ENCODE measurements at regions not wholly inside any gene's neighbourhood (a gene's known extent, or its start where the extent isn't known, plus 50 kb on each side); places are given as distances from the start of the nearest gene placed in this dataset.
"Not testable (repeated sequence)": the region's sequence is repeated elsewhere in the genome, so short reads cannot be mapped to it uniquely, and the experiment has no call there.

DNA sequence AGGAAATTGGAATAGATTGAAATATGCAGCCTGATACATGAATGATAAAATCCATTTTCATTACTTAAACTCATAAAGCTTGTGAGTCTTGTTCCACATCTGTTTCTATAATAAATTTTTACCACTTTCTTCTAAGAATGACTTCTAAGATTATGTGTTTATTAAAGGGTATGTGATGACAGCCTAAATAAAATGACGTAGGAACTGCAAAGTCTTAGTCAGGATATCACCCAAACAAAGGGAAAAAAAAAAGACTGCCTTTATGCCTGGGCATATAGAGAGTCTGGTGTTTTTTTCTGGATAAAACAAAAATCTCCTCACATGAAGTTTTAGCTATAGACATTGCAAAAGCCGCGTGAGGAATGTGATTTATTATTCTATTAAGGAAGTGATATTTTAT lies 844.0 kb downstream of the DIPK2A start:
- Histone ChIP-seq H3K36me3 (ENCODE audit: control insufficient read depth in 3 of 3, insufficient read depth in 3 of 3, low read length in 3 of 3) (no peaks in the 10 kb centered on the region), H3K27ac (ENCODE audit: low read depth, low read length) (no peak overlapping the region), H3K4me3 (ENCODE audit: low read length in 3 of 3) (no peak overlapping the region), H3K9ac (ENCODE audit: low read depth in 1 of 3, low read length in 3 of 3) (no peak overlapping the region), H3K9me3 (ENCODE audit: control insufficient read depth in 3 of 3, low read length in 3 of 3) (no peaks in the 10 kb centered on the region), H3K27me3 (ENCODE audit: control insufficient read depth in 3 of 3, insufficient read depth in 3 of 3, low read length in 3 of 3) (no peaks in the 10 kb centered on the region), H3K4me1 (ENCODE audit: control insufficient read depth in 3 of 3, insufficient read depth in 3 of 3, low read length in 3 of 3) (peaks cover 0 to 3% (median 0%) of the 10 kb centered on the region in 3 donors)

- H3K9me3 ChIP-seq (ENCODE audit: control insufficient read depth in 3 of 3, low read length in 3 of 3) = no peaks in the 10 kb centered on the region
- H3K9ac ChIP-seq (ENCODE audit: low read depth in 1 of 3, low read length in 3 of 3) = no peak overlapping the region
- no peak overlapping the region for H3K4me3 ChIP-seq (ENCODE audit: low read length in 3 of 3)
- no peak overlapping the region for H3K27ac ChIP-seq (ENCODE audit: low read depth, low read length)
- H3K4me1 ChIP-seq (ENCODE audit: control insufficient read depth in 3 of 3, insufficient read depth in 3 of 3, low read length in 3 of 3) = peaks cover 0 to 3% (median 0%) of the 10 kb centered on the region in 3 donors
- no peaks in the 10 kb centered on the region for H3K27me3 ChIP-seq (ENCODE audit: control insufficient read depth in 3 of 3, insufficient read depth in 3 of 3, low read length in 3 of 3)
- no peaks in the 10 kb centered on the region for H3K36me3 ChIP-seq (ENCODE audit: control insufficient read depth in 3 of 3, insufficient read depth in 3 of 3, low read length in 3 of 3)
Observed at GRCh38 chr3:144816323-144816722, 844.7 kb downstream of the DIPK2A start.

DNA sequence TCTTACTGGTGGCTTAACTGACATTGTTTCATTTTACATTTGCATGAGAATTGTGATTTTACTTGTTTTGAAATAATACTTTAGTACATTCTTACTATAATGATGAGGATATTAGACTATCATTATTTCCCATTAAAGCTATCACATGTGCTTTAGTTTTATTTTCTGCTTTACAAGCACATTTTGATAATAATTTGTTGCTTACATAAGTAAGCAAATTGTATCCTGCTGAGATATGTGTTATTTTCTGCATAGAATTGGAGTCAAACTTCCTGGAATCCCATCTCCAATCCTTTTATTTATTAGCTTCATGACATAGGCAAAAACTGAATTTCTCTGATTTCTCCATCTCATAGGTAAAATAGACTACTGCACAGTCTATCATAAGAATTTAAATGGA lies 847.4 kb downstream of the DIPK2A start:
- Histone ChIP-seq H3K27ac (ENCODE audit: low read depth, low read length) (no peak overlapping the region), H3K27me3 (ENCODE audit: control insufficient read depth in 3 of 3, insufficient read depth in 3 of 3, low read length in 3 of 3) (no peaks in the 10 kb centered on the region), H3K36me3 (ENCODE audit: control insufficient read depth in 3 of 3, insufficient read depth in 3 of 3, low read length in 3 of 3) (no peaks in the 10 kb centered on the region), H3K4me1 (ENCODE audit: control insufficient read depth in 3 of 3, insufficient read depth in 3 of 3, low read length in 3 of 3) (peaks cover 0 to 3% (median 0%) of the 10 kb centered on the region in 3 donors), H3K9me3 (ENCODE audit: control insufficient read depth in 3 of 3, low read length in 3 of 3) (no peaks in the 10 kb centered on the region), H3K4me3 (ENCODE audit: low read length in 3 of 3) (no peak overlapping the region), H3K9ac (ENCODE audit: low read depth in 1 of 3, low read length in 3 of 3) (no peak overlapping the region)

DNA sequence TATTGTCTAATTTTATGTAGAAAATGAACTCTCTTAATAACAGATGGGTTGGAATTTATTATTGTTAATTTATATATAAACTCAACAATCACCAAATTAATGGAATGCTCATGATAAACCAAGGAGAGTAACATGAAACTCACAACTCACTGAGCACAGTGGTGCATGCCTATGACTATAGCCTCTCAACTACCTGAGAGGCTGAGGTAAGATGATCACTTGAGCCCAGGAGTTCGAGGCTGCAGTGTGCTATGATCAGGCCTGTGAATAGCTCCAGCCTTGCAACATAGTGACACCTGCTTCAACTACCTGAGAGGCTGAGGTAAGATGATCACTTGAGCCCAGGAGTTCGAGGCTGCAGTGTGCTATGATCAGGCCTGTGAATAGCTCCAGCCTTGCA lies 848.6 kb downstream of the DIPK2A start:
- H3K9me3 ChIP-seq (ENCODE audit: control insufficient read depth in 3 of 3, low read length in 3 of 3); H3K27ac ChIP-seq (ENCODE audit: low read depth, low read length); H3K4me1 ChIP-seq (ENCODE audit: control insufficient read depth in 3 of 3, insufficient read depth in 3 of 3, low read length in 3 of 3); H3K27me3 ChIP-seq (ENCODE audit: control insufficient read depth in 3 of 3, insufficient read depth in 3 of 3, low read length in 3 of 3); H3K36me3 ChIP-seq (ENCODE audit: control insufficient read depth in 3 of 3, insufficient read depth in 3 of 3, low read length in 3 of 3); H3K4me3 ChIP-seq (ENCODE audit: low read length in 3 of 3); H3K9ac ChIP-seq (ENCODE audit: low read depth in 1 of 3, low read length in 3 of 3): not testable (repeated sequence)

- Histone ChIP-seq H3K27ac (ENCODE audit: low read depth, low read length) (no peak overlapping the region), H3K9me3 (ENCODE audit: control insufficient read depth in 3 of 3, low read length in 3 of 3) (no peaks in the 10 kb centered on the region), H3K27me3 (ENCODE audit: control insufficient read depth in 3 of 3, insufficient read depth in 3 of 3, low read length in 3 of 3) (no peaks in the 10 kb centered on the region), H3K36me3 (ENCODE audit: control insufficient read depth in 3 of 3, insufficient read depth in 3 of 3, low read length in 3 of 3) (no peaks in the 10 kb centered on the region), H3K4me3 (ENCODE audit: low read length in 3 of 3) (no peak overlapping the region), H3K4me1 (ENCODE audit: control insufficient read depth in 3 of 3, insufficient read depth in 3 of 3, low read length in 3 of 3) (peaks cover 0 to 3% (median 0%) of the 10 kb centered on the region in 3 donors), H3K9ac (ENCODE audit: low read depth in 1 of 3, low read length in 3 of 3) (no peak overlapping the region)
Observed at GRCh38 chr3:144820726-144821125, 849.1 kb downstream of the DIPK2A start.

DNA sequence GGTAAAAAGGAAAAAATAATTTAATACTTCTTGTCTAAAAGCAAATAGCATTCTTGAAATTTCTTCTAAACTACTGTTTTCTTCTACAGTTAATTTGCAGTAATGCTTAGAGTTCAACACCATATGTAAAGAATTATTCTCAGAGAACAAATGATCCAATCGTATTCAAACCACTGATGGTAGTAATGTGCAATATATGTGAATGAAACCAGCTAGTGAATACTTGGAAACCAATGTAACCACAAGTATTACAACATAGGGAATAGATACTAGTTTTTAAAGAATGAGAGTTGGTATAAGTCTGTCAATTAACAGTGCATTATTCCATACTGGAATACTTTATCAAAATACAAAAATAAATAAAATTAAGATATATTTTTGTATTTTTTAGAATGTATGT lies 850.0 kb downstream of the DIPK2A start:
- no peaks in the 10 kb centered on the region for H3K9me3 ChIP-seq (ENCODE audit: control insufficient read depth in 3 of 3, low read length in 3 of 3)
- no peak overlapping the region for H3K27ac ChIP-seq (ENCODE audit: low read depth, low read length)
- H3K36me3 ChIP-seq (ENCODE audit: control insufficient read depth in 3 of 3, insufficient read depth in 3 of 3, low read length in 3 of 3) = no peaks in the 10 kb centered on the region
- H3K27me3 ChIP-seq (ENCODE audit: control insufficient read depth in 3 of 3, insufficient read depth in 3 of 3, low read length in 3 of 3) = no peaks in the 10 kb centered on the region
- no peak overlapping the region for H3K9ac ChIP-seq (ENCODE audit: low read depth in 1 of 3, low read length in 3 of 3)
- peaks cover 0 to 3% (median 0%) of the 10 kb centered on the region in 3 donors for H3K4me1 ChIP-seq (ENCODE audit: control insufficient read depth in 3 of 3, insufficient read depth in 3 of 3, low read length in 3 of 3)
- H3K4me3 ChIP-seq (ENCODE audit: low read length in 3 of 3) = no peak overlapping the region

DNA sequence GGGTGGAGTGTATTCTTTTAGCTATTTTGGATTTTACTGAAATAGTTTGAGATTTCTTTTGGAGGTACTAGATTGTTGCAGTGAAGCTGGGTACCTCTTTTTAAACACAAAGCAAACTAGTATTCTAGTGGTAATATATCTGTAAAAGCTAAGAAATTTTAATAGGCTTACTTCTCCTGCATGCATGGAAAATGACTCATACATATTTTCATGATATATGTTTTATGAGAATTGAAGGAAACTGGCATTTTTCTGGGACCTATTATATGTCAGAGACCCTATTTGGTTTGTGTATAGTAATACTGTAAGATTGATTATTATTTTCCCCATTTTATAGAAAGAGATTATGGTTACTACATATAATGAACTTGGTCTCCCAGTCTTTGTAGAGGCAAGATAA lies 851.0 kb downstream of the DIPK2A start:
- no peak overlapping the region for H3K9ac ChIP-seq (ENCODE audit: low read depth in 1 of 3, low read length in 3 of 3)
- peaks cover 0 to 3% (median 0%) of the 10 kb centered on the region in 3 donors for H3K4me1 ChIP-seq (ENCODE audit: control insufficient read depth in 3 of 3, insufficient read depth in 3 of 3, low read length in 3 of 3)
- H3K36me3 ChIP-seq (ENCODE audit: control insufficient read depth in 3 of 3, insufficient read depth in 3 of 3, low read length in 3 of 3) = no peaks in the 10 kb centered on the region
- H3K4me3 ChIP-seq (ENCODE audit: low read length in 3 of 3) = no peak overlapping the region
- no peaks in the 10 kb centered on the region for H3K27me3 ChIP-seq (ENCODE audit: control insufficient read depth in 3 of 3, insufficient read depth in 3 of 3, low read length in 3 of 3)
- H3K27ac ChIP-seq (ENCODE audit: low read depth, low read length) = no peak overlapping the region
- H3K9me3 ChIP-seq (ENCODE audit: control insufficient read depth in 3 of 3, low read length in 3 of 3) = no peaks in the 10 kb centered on the region

- Histone ChIP-seq H3K4me1 (ENCODE audit: control insufficient read depth in 3 of 3, insufficient read depth in 3 of 3, low read length in 3 of 3) (no peaks in the 10 kb centered on the region), H3K9me3 (ENCODE audit: control insufficient read depth in 3 of 3, low read length in 3 of 3) (peaks cover 0 to 3% (median 0%) of the 10 kb centered on the region in 3 donors), H3K9ac (ENCODE audit: low read depth in 1 of 3, low read length in 3 of 3) (no peak overlapping the region), H3K4me3 (ENCODE audit: low read length in 3 of 3) (no peak overlapping the region), H3K36me3 (ENCODE audit: control insufficient read depth in 3 of 3, insufficient read depth in 3 of 3, low read length in 3 of 3) (no peaks in the 10 kb centered on the region), H3K27ac (ENCODE audit: low read depth, low read length) (no peak overlapping the region), H3K27me3 (ENCODE audit: control insufficient read depth in 3 of 3, insufficient read depth in 3 of 3, low read length in 3 of 3) (no peaks in the 10 kb centered on the region)
Observed at GRCh38 chr3:144831955-144832716, 860.5 kb downstream of the DIPK2A start.

DNA sequence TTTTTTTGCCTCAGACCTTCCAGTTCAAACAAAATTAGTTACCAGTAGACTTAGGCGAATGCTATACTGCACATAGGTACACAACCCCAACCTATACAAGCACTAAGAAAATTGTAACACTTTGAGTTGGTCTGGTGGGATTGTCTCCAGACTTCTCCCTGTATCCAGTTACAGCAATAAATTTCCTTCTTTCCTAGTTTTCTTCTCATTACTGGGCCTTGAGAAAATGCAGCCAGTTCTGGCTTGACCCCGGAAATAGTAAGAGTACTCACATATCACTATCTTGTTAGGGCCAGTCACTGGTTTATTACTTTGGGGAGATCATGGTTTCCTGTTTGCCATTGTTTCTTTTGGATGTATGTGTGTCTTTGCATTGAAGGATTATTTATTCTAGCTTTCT lies 868.4 kb downstream of the DIPK2A start:
- no peak overlapping the region for H3K27ac ChIP-seq (ENCODE audit: low read depth, low read length)
- H3K36me3 ChIP-seq (ENCODE audit: control insufficient read depth in 3 of 3, insufficient read depth in 3 of 3, low read length in 3 of 3) = no peaks in the 10 kb centered on the region
- no peaks in the 10 kb centered on the region for H3K4me1 ChIP-seq (ENCODE audit: control insufficient read depth in 3 of 3, insufficient read depth in 3 of 3, low read length in 3 of 3)
- H3K27me3 ChIP-seq (ENCODE audit: control insufficient read depth in 3 of 3, insufficient read depth in 3 of 3, low read length in 3 of 3) = no peaks in the 10 kb centered on the region
- no peak overlapping the region for H3K4me3 ChIP-seq (ENCODE audit: low read length in 3 of 3)
- H3K9me3 ChIP-seq (ENCODE audit: control insufficient read depth in 3 of 3, low read length in 3 of 3) = peaks cover 0 to 2% (median 0%) of the 10 kb centered on the region in 3 donors
- H3K9ac ChIP-seq (ENCODE audit: low read depth in 1 of 3, low read length in 3 of 3) = no peak overlapping the region

- Histone ChIP-seq H3K9ac (ENCODE audit: low read depth in 1 of 3, low read length in 3 of 3) (no peak overlapping the region), H3K4me1 (ENCODE audit: control insufficient read depth in 3 of 3, insufficient read depth in 3 of 3, low read length in 3 of 3) (no peaks in the 10 kb centered on the region), H3K27ac (ENCODE audit: low read depth, low read length) (no peak overlapping the region), H3K27me3 (ENCODE audit: control insufficient read depth in 3 of 3, insufficient read depth in 3 of 3, low read length in 3 of 3) (no peaks in the 10 kb centered on the region), H3K9me3 (ENCODE audit: control insufficient read depth in 3 of 3, low read length in 3 of 3) (peaks cover 0 to 2% (median 0%) of the 10 kb centered on the region in 3 donors), H3K4me3 (ENCODE audit: low read length in 3 of 3) (no peak overlapping the region), H3K36me3 (ENCODE audit: control insufficient read depth in 3 of 3, insufficient read depth in 3 of 3, low read length in 3 of 3) (no peaks in the 10 kb centered on the region)
Observed at GRCh38 chr3:144840866-144841265, 869.2 kb downstream of the DIPK2A start.
